IPS DF 4.7 (cell line): ENCODE measurements at regions not wholly inside any gene's neighbourhood (a gene's known extent, or its start where the extent isn't known, plus 50 kb on each side); places are given as distances from the start of the nearest gene placed in this dataset.

ENCODE experiments used
- DNase-seq: peaks from one replicate; pipeline ENCODE4 v3.0.0-alpha.2; 2013; ENCODE audit warnings: low spot score; ENCODE audit errors: extremely low read depth

DNA sequence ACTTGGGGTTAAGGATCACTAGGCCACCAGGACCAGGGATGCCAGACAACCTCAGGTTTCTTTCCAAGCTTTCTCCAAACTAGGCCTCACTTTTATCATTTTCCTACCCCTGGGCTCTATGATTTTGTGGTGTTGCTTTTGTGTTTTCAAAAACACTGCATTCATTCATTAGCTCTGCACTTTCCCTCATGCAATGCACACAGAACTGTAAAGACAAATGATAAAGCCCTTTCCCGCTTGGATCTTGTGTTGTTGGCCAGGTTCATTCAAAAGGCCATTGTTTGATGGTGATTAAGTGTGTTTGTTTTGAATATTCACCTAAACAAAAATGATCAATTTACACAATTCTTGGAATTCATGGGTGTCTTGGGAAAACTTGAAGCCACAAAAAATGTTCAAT is 210.7 kb upstream of the TNP1 start:
- no peak for DNase-seq

GRCh38 chr2:217070043-217070430 is 210.2 kb upstream of the TNP1 start:
- no peak for DNase-seq

DNA sequence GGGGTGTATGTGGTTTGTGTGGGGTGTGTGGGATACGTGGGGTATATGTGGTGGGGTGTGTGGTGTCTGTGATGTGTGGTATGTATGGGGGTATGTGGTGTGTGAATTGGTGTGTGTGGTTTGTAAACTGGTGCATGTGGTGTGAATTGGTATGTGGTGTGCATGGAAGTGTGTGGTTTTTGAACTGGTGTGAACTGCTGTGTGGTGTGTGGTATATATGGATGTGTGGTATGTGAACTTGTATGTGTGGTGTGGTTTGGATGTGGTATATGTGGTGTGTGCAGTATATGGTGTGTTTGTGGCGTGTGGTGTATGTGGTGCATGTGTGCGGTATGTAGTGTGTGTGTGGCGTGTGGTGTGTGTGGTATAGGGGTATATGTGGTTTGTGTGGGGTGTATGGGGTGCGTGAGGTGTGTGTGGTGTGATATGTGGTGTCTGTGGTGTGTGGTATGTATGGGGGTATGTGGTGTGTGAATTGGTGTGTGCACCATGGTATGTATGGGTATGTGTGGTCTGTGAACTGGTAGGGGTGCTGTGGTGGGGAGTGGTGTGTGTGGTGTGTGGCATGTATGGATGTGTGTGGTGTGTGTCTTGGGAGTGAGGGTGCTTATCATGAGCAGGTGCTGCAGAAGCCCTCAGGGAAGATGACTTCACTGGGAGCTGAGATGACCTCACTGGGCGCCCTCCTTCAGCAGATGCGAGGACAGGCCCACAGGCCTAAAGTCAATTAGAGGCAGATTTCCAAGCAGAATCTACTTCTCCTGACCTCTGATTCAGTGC is 209.6 kb upstream of the TNP1 start:
- DNase-seq: no peak

DNA sequence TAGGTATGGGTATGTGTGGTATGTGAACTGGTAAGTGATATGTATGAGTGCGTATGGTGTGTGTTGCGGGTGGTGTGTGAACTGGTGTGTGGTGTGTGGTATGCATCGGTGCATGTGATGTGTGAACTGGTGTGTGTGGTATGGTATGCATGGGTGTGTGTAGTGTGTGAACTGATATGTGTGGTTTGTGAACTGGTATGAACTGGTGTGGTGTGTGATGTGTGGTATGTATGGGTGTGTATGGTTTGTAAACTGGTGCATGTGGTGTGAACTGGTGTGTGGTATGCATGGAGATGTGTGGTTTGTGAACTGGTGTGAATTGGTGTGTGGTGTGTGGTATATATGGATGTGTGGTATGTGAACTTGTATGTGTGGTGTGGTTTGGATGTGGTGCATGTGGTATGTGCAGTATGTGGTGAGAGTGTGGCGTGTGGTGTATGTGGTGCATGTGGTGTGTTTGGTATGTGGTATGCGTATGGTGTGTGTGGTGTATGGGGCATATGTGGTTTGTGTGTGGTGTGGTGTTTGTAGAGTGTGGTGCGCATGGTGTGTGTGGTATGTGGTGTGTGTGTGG is 208.9 kb upstream of the TNP1 start:
- DNase-seq: no peak

DNA sequence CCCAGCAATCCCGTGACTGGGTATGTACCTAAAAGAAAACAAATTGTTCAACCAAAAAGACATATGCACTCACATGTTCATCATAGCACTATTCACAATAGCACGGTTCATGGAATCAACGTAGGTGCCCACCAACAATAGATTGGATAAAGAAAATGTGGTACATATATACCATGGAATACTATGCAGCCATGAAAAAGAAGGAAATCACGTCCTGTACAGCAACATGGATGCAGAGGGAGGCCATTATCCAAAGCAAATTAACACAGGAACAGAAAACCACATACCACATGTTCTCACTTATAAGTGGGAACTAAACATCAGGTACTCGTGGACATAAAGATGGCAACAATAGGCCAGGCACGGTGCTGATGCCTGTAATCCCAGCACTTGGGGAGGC is 207.9 kb upstream of the TNP1 start:
- no peak for DNase-seq

DNA sequence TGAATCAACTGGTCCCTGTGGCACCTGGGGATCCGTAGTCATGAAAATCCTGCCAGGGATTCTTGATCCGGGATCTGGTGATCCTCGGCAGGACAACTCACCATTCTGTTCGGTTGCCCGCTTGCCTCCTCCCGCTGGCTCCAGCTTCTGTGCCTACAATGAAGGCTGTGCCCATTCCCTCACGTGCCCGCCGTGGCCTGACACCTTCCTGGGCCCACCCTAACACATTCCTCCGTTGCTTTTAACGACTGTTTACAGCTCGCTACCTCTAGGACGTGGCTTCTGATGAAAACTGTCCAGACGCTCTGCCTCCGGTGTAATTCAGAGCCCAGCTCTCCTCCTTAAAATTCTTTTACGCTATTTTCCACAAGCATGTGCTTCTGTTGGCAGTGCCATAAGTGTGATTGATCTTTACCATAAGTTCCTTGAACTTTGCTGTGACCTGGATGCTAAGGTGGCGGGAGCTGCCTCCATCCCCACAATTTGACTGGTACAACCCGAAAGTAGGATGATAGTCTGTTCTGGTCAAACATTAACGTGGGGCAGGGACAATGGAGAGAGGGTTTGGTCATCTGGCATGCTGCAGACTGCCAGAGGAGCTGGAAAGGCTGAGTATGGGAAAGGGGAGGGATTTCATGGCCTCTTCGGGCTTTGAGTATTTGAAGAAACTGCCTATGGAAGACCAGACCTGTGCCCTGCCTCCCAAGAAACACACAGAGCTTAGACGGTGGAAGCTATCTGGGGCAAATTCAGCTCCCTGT is 206.8 kb upstream of the TNP1 start:
- DNase-seq: no peak

DNA sequence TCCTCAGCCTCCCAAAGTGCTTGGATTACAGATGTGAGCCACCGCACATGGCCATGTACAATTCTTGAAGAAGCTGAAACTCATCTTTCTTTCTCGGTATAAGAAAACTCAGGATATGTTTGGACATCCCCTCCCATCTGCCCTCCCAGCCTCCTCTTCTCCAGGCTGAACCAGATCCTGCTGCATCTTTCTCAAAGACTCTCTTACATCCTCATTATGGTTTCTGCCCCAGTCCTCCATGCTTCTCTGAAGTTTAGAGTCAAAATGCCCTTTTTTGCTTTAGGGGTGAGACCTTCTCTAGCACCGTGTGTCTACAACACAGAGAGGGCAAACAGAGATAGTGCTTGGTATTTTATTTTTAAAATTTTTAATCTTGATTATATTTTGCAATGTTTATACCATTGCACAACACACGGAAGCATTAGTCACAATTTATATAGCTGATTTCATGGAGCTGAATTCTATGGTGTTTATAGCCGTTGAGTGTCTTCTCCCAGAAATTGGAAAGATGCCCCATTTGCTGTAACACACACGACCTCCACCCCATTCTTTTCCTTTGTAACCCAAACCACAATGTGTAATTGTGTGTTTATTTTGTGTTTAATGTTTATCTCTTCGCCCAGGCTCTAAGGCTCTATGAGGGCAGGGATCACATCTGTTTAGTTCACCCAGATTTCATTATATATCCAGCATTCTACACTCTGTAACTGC is 206.0 kb upstream of the TNP1 start:
- no peak for DNase-seq

- no peak for DNase-seq
Observed at GRCh38 chr2:217065012-217065290, 205.1 kb upstream of the TNP1 start.

- DNase-seq: no peak
Observed at GRCh38 chr2:217064234-217065011, 204.6 kb upstream of the TNP1 start.

- no peak for DNase-seq
Observed at GRCh38 chr2:217063238-217063755, 203.4 kb upstream of the TNP1 start.

- no peak for DNase-seq
Observed at GRCh38 chr2:217062768-217063167, 202.9 kb upstream of the TNP1 start.

- no peak for DNase-seq
Observed at GRCh38 chr2:217061916-217062505, 202.1 kb upstream of the TNP1 start.

DNA sequence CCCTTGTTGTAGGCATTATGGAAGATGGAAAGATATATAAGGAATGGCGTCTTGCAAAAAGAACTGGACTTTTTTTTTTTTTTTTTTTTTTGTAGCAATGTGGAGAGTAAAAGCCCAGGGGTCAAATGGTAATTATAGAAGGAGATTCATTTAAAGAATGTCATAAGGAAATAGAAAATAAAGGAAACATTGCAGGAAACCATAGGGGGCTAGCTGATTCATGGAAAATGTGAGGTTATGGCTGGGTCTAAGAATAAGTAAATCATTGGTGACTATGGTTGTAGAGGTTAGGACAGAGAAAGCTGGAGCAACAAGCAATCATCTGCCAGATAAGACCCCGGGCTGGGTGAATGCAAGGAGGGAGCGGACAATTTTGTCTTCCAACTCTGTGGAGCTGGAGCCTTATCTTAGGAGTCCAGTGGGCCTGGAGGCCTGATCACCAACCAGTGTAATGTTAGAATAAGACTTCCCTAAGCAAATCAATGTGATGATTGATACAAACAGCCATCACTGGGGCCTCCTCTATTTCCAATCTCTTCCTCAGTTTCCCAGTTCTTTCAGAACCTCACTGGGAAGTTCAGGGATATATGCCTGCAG is 201.2 kb upstream of the TNP1 start:
- no peak for DNase-seq

GRCh38 chr2:217060516-217060915 is 200.7 kb upstream of the TNP1 start:
- no peak for DNase-seq

DNA sequence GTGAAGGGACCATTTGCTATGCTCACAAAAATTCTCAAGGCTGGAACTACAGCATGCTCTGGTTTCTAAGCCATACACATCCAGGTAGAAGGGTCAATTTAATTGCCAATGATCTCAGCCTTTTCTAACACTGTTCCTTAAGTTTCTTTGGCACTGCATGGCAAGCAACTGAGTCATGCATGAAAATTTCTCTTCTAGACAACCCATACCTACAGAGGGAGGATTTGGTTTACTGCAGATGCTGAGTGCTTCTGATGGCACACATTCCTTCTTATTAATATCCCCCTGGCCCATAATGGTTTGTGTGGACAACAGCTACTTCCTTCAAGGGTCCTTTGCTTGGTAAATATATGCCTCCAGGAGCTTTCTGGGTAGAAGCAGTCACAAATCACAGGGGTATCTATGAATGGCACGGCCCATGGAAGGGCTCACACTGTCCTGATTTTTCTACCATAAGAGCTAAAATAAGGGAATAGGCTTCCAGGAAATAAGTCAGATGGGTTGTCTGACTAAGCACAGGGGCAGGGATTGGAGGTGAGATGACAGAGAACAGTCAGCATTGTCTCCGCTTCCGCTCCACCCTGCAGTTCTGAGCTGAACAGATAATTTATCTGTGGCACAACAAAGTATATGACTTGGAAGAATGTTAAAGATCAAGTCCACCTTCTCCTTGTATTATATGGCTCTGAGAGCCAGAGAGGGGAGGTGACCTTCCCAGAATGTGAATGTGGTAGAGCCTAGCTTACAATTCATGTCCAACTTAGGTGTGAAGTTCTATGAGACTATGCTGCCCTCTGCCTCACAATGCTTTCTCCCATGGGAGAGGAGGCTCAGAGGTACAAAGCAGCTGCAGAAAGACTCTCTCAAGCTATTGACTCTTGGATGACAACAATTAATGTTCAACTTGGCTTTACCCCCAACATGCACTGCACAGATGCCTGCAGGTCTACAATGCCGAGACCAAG is 199.2 kb upstream of the TNP1 start:
- no peak for DNase-seq

DNA sequence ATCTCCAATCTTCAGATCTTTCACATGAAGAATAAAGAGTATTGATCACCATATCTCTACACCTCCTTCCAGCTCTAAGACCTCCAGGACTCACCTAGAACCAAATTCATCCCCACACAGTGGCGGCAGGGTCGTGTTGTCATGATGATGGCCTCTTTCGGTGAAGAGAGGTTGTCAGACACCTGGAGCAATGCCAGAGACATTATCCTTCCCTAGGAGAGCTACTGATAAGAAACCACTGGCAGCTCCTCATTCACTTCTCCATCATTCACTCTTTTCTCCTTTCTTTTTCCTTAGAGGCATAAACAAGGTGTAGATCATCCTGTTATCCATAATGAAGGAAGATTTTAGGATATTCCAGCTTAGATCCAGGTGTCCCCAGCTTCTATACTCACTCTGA is 197.9 kb upstream of the TNP1 start:
- DNase-seq: no peak

DNA sequence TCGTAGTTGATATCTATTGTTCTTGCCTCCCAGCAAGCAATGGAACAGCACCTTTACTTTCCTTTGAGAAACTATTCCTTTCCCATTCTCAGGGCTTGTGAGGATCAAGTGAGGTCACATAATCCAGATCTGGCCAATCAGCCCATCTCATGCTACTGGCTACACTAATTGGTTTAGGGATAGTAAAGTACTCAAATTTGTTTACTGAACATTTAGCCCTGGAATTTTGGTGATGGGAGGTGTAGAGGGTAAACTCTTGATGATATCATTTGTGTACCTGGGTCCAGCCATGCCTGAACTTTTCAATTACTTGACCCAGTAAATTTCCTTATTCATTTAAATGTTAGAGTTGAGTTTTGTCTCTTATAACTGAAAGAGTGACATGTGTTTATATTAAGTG is 195.8 kb upstream of the TNP1 start:
- DNase-seq: no peak

DNA sequence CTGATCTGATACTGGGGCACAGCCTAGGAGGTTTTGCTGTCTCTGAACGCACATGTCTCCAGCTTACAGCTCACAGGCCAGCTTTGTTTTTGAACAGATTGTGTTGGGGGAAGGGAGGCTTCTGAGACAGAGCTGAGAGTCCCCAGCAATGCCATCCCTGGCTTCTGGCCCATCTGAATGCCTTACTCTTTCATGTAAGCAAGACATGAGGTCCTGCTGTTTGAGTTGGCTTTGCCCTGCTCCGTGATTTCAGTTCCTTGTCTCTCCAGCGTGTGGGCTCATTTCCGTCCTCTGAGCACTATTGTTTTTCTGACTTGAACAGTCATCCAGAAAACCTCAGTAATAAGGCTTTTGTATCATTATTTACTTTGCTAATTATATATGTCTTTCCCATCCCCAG is 194.9 kb upstream of the TNP1 start:
- no peak for DNase-seq

DNA sequence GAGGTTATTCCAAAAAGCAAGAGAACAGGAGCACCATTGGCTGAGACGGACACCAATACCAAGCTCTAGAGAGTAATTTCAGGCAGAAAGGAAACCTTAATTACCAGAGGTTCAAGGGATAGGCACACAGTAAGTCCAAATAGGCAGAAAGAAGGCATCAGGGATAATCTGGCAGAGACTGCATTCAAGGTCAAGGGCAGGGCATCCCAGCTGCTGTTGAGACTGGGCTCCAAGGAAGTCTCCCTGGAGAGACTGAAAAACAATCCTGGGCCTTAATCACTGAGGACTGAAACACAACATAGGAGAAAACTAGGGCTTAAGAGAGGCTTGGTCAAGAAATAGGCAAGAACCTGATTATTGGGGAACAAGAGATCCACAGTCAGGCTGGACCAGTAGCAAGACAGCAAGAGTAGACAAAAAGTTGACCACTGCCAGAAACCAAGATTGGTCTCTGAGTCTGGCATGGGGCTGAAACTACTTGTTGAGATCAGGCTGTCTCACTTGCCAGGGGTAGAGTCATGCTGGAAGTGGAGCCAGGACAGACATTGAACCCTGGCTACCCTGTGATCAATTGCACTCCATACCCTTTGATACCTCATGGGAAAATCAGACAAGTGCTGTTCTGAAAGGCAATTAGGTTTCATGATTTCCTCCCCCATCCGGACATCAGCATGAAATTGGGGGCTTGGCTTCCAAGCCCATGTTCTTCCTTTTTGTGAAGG is 193.2 kb upstream of the TNP1 start:
- DNase-seq: no peak
